ENCODE measurements at regions not wholly inside any gene's neighbourhood (a gene's known extent, or its start where the extent isn't known, plus 50 kb on each side); places are given as distances from the start of the nearest gene placed in this dataset.

GRCh38 chr11:129710423-129710822, 105.2 kb upstream of the TMEM45B start (continued):
- TF ChIP-seq RAD21 (IDR thresholded peaks at IDR 0.05; ENCODE audit: insufficient read depth, low read depth, low read length) (no peak), MLLT1 (IDR thresholded peaks at IDR 0.05) (no peak), SIN3A (IDR thresholded peaks at IDR 0.05; ENCODE audit: low read depth, low read length) (no peak)

- in situ Hi-C loops (cut with MboI), result no loop called here
- CTCF ChIA-PET, result no interaction called here
Observed at GRCh38 chr11:129711760-129712159, 103.9 kb upstream of the TMEM45B start.

More at GRCh38 chr11:129711760-129712159, 103.9 kb upstream of the TMEM45B start:
- intact Hi-C loops (cut with micrococcal nuclease; ENCODE audit: unreplicated experiment), result no loop called here
- Histone ChIP-seq H3K4me2 (ENCODE audit: control insufficient read depth, insufficient read depth) (no peak overlapping the region), H3K27ac (ENCODE audit: control insufficient read depth, insufficient read depth) (no peak overlapping the region), H3K4me3 (no peak overlapping the region), H3K4me1 (ENCODE audit: control insufficient read depth, insufficient read depth, low read length) (no peaks in the 10 kb centered on the region), H3K36me3 (ENCODE audit: control insufficient read depth in 2 of 2, insufficient read depth in 2 of 2, low read length in 1 of 2) (no peaks in the 10 kb centered on the region), H3K9ac (ENCODE audit: control insufficient read depth, insufficient read depth, low read length) (no peak overlapping the region), H4K20me1 (ENCODE audit: control insufficient read depth, insufficient read depth) (no peaks in the 10 kb centered on the region), H3K9me3 (replicated peaks; ENCODE audit: control insufficient read depth, insufficient read depth, low read length) (no peaks in the 10 kb centered on the region), H3K79me2 (ENCODE audit: control insufficient read depth, insufficient read depth, low read length) (no peaks in the 10 kb centered on the region), H2AFZ (ENCODE audit: control insufficient read depth, low read depth, low read length) (no peak overlapping the region), H3K27me3 (replicated peaks in 1 of 2; ENCODE audit: control insufficient read depth in 2 of 2, insufficient read depth in 2 of 2, low read length in 1 of 2) (no peaks in the 10 kb centered on the region)
- no TSS peak for BruUV-seq (replicated peaks)
- ATAC-seq (no peak), FAIRE-seq (no peak), DNase-seq (ENCODE audit: low read depth, low spot score) (no peak)
- ChIA-PET RAD21 (ENCODE audit: unreplicated experiment) (no interaction called here), SMC1A (ENCODE audit: uncharacterized antibody, unreplicated experiment) (interaction anchor here (0.8 kb wide), 1 partner anchor 15 kb away, joined by 3 read pairs; no protein-coding TSS in a partner anchor), POLR2A (no interaction called here)
- TF ChIP-seq CBX3 (IDR thresholded peaks at IDR 0.05; ENCODE audit: borderline replicate concordance, low read depth) (no peak), ZBTB33 (IDR thresholded peaks at IDR 0.05) (no peak), NFIC (IDR thresholded peaks at IDR 0.05; ENCODE audit: low read depth, low read length) (no peak), SRF (IDR thresholded peaks at IDR 0.05; ENCODE audit: low read depth in 2 of 2, low read length in 2 of 2) (no peak), TARDBP (IDR thresholded peaks at IDR 0.05; ENCODE audit: borderline replicate concordance) (no peak), SMAD5 (IDR thresholded peaks at IDR 0.05; ENCODE audit: low read depth) (no peak), TAF1 (IDR thresholded peaks at IDR 0.05; ENCODE audit: borderline replicate concordance, low read depth, low read length) (no peak), RFX5 (IDR thresholded peaks at IDR 0.05; ENCODE audit: low read depth, low read length) (no peak), PRDM15 (CRISPR knock-in tag; IDR thresholded peaks at IDR 0.05) (no peak), NFYB (IDR thresholded peaks at IDR 0.05; ENCODE audit: insufficient read depth, low read depth, low read length) (no peak), E4F1 (IDR thresholded peaks at IDR 0.05; ENCODE audit: borderline replicate concordance, partially characterized antibody) (no peak)
- WGBS (ENCODE audit: insufficient coverage, insufficient replicate concordance, low lambda C conversion rate, missing lambda C conversion rate), result 5% methylated on average over 3 of the region's 3 CpGs
